ENCODE measurements at regions not wholly inside any gene's neighbourhood (a gene's known extent, or its start where the extent isn't known, plus 50 kb on each side); places are given as distances from the start of the nearest gene placed in this dataset.

- no TSS peak for BruUV-seq (replicated peaks)
- no peaks in the 10 kb centered on the region for H3K4me1 ChIP-seq (ENCODE audit: control insufficient read depth, insufficient read depth, low read length)
- ChIA-PET POLR2A (no interaction called here), CTCF (no interaction called here)
- TF ChIP-seq POLR2AphosphoS5 (IDR thresholded peaks at IDR 0.05; ENCODE audit: low read depth, low read length) (no peak), SIN3A (IDR thresholded peaks at IDR 0.05; ENCODE audit: borderline replicate concordance, insufficient read depth, low read depth, low read length) (no peak), TCF7L2 (IDR thresholded peaks at IDR 0.05; ENCODE audit: low read depth, low read length) (no peak)
- TF ChIP-seq, protein P1, sequence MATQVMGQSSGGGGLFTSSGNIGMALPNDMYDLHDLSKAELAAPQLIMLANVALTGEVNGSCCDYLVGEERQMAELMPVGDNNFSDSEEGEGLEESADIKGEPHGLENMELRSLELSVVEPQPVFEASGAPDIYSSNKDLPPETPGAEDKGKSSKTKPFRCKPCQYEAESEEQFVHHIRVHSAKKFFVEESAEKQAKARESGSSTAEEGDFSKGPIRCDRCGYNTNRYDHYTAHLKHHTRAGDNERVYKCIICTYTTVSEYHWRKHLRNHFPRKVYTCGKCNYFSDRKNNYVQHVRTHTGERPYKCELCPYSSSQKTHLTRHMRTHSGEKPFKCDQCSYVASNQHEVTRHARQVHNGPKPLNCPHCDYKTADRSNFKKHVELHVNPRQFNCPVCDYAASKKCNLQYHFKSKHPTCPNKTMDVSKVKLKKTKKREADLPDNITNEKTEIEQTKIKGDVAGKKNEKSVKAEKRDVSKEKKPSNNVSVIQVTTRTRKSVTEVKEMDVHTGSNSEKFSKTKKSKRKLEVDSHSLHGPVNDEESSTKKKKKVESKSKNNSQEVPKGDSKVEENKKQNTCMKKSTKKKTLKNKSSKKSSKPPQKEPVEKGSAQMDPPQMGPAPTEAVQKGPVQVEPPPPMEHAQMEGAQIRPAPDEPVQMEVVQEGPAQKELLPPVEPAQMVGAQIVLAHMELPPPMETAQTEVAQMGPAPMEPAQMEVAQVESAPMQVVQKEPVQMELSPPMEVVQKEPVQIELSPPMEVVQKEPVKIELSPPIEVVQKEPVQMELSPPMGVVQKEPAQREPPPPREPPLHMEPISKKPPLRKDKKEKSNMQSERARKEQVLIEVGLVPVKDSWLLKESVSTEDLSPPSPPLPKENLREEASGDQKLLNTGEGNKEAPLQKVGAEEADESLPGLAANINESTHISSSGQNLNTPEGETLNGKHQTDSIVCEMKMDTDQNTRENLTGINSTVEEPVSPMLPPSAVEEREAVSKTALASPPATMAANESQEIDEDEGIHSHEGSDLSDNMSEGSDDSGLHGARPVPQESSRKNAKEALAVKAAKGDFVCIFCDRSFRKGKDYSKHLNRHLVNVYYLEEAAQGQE (IDR thresholded peaks at IDR 0.05; ENCODE audit: insufficient read depth in 1 of 2, low read depth in 2 of 2, low read length in 1 of 2), result no peak
- TF ChIP-seq, protein P2, sequence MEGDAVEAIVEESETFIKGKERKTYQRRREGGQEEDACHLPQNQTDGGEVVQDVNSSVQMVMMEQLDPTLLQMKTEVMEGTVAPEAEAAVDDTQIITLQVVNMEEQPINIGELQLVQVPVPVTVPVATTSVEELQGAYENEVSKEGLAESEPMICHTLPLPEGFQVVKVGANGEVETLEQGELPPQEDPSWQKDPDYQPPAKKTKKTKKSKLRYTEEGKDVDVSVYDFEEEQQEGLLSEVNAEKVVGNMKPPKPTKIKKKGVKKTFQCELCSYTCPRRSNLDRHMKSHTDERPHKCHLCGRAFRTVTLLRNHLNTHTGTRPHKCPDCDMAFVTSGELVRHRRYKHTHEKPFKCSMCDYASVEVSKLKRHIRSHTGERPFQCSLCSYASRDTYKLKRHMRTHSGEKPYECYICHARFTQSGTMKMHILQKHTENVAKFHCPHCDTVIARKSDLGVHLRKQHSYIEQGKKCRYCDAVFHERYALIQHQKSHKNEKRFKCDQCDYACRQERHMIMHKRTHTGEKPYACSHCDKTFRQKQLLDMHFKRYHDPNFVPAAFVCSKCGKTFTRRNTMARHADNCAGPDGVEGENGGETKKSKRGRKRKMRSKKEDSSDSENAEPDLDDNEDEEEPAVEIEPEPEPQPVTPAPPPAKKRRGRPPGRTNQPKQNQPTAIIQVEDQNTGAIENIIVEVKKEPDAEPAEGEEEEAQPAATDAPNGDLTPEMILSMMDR (IDR thresholded peaks at IDR 0.05), result no peak
- no peak overlapping the region for H3K4me3 ChIP-seq (ENCODE audit: low read depth in 2 of 2, low read length in 2 of 2)
- in situ Hi-C loops (cut with HindIII; ENCODE audit: low pct_unique_long_range_greater_than_20kb, low sequenced_read_pairs) (no loop called here), intact Hi-C loops (cut with micrococcal nuclease; ENCODE audit: unreplicated experiment) (no loop called here)
- H3K27ac ChIP-seq (ENCODE audit: low read length), result no peak overlapping the region
- no peak for ATAC-seq
- no peaks in the 10 kb centered on the region for H3K36me3 ChIP-seq (ENCODE audit: control insufficient read depth, insufficient read depth, low read length)
- no peak for DNase-seq (ENCODE audit: low read depth, low spot score)
- H3K27me3 ChIP-seq (ENCODE audit: control insufficient read depth, insufficient read depth, low read length), result no peaks in the 10 kb centered on the region
- no peaks in the 10 kb centered on the region for H3K9me3 ChIP-seq (ENCODE audit: control insufficient read depth, insufficient read depth, low read depth, low read length)
Measured at GRCh38 chrX:121102101-121102500, 54.7 kb downstream of the GLUD2 start.

- ChIA-PET CTCF (no interaction called here), POLR2A (no interaction called here)
- H3K4me3 ChIP-seq (ENCODE audit: low read depth in 2 of 2, low read length in 2 of 2), result no peak overlapping the region
- BruUV-seq (replicated peaks), result no TSS peak
- intact Hi-C loops (cut with micrococcal nuclease; ENCODE audit: unreplicated experiment), result no loop called here
- no peaks in the 10 kb centered on the region for H3K36me3 ChIP-seq (ENCODE audit: control insufficient read depth, insufficient read depth, low read length)
- no peaks in the 10 kb centered on the region for H3K27me3 ChIP-seq (ENCODE audit: control insufficient read depth, insufficient read depth, low read length)
- no peak overlapping the region for H3K27ac ChIP-seq (ENCODE audit: low read length)
- no peaks in the 10 kb centered on the region for H3K9me3 ChIP-seq (ENCODE audit: control insufficient read depth, insufficient read depth, low read depth, low read length)
- DNase-seq (ENCODE audit: low read depth, low spot score), result no peak
- in situ Hi-C loops (cut with HindIII; ENCODE audit: low pct_unique_long_range_greater_than_20kb, low sequenced_read_pairs), result no loop called here
- TF ChIP-seq, protein P1 (IDR thresholded peaks at IDR 0.05; ENCODE audit: insufficient read depth in 1 of 2, low read depth in 2 of 2, low read length in 1 of 2), result no peak
- no peaks in the 10 kb centered on the region for H3K4me1 ChIP-seq (ENCODE audit: control insufficient read depth, insufficient read depth, low read length)
- no peak for ATAC-seq
Measured at GRCh38 chrX:121103381-121103780, 56.0 kb downstream of the GLUD2 start.

All from Panc1 (cell line).